ENCODE measurements at regions not wholly inside any gene's neighbourhood (a gene's known extent, or its start where the extent isn't known, plus 50 kb on each side); places are given as distances from the start of the nearest gene placed in this dataset.

DNA sequence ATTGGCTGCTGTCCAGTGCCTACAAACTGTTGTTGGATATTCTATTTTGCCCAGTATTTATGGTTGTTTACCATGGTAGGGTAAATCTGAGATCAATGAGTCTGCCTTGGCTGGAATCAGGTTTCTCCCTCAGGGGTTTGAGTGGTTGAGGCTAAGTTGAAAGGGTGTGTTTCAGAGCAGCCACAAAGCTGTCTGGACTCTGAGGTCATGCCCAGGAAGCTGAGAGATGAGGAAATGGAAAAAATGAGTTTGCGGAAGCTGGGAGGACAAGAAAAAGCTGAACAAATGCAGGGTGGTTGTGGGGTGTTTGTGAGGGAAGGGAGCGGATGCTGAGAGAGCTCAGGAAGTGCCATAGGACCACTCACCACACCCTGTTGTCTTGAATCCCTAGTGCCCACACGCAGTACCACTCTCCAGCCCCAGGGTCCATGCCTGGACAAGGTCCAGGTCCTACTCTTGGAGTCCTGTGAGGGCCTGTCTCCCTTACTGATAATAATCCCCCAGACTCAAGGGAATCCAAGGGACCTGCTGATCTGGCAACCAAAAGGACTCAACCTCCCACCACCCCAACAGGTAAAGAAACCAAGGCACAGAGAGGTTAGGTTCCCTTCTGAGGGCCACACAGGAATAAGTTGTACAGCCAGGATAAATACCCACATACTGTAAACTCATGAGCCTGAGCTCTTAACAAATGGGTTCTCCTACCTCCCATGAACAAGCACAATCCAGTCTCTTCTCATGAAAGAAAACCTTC, 81.6 kb downstream of the PPCDC start:
- TF ChIP-seq, protein P1, sequence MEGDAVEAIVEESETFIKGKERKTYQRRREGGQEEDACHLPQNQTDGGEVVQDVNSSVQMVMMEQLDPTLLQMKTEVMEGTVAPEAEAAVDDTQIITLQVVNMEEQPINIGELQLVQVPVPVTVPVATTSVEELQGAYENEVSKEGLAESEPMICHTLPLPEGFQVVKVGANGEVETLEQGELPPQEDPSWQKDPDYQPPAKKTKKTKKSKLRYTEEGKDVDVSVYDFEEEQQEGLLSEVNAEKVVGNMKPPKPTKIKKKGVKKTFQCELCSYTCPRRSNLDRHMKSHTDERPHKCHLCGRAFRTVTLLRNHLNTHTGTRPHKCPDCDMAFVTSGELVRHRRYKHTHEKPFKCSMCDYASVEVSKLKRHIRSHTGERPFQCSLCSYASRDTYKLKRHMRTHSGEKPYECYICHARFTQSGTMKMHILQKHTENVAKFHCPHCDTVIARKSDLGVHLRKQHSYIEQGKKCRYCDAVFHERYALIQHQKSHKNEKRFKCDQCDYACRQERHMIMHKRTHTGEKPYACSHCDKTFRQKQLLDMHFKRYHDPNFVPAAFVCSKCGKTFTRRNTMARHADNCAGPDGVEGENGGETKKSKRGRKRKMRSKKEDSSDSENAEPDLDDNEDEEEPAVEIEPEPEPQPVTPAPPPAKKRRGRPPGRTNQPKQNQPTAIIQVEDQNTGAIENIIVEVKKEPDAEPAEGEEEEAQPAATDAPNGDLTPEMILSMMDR (IDR thresholded peaks at IDR 0.05): no peak
- TF ChIP-seq POLR2A (IDR thresholded peaks at IDR 0.05): no peak

Measured in lower leg skin (tissue), 3 donors.